DMS79 (cell line): ENCODE measurements at regions not wholly inside any gene's neighbourhood (a gene's known extent, or its start where the extent isn't known, plus 50 kb on each side); places are given as distances from the start of the nearest gene placed in this dataset.
"Not testable (repeated sequence)": the region's sequence is repeated elsewhere in the genome, so short reads cannot be mapped to it uniquely, and the experiment has no call there.

Source experiments
- DNase-seq: peaks from one replicate; lab custom pipeline; 2025; lab: John Stamatoyannopoulos, UW

GRCh38 chr11:101292661-101293240 lies 163.1 kb upstream of the PGR start:
- no peak for DNase-seq

DNA sequence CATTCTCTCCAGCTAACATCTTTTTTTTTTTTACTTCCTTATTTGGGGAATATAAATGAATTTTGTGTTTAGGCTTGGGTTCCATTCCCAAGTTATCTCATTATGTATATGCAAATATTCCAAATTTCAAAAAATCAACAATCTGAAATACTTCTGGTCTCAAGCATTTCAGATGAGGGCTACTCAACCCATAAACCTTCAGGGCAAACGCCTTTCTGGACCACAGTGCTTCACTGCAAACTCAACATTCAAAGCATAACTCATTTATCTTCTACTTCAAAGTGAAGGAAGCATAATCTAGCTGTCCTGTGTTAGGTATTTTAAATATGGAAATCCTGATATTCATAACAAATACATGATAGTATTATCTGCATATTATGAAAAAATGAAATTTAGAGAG lies 161.7 kb upstream of the PGR start:
- no peak for DNase-seq

- DNase-seq = no peak
Observed at GRCh38 chr11:101288392-101288791, 158.8 kb upstream of the PGR start.

DNA sequence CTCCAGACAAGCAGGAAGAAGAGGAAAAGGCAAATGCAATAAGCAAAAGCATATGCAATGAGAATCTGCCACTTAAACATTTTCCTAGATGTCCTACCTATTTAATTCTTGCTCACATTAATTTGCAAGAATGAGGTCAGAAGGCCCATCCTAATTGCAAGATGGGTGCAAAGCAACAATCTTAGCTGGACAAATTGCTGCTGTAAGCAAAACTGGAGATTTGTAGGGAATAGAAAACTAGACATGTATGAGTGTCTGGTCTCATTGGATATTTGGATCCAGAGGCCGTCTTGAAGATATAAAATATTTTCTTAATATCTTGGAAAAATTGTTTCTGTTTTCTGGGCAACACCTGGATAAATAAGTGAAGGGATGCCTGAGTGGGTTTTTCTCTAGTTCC lies 150.1 kb upstream of the PGR start:
- no peak for DNase-seq

DNA sequence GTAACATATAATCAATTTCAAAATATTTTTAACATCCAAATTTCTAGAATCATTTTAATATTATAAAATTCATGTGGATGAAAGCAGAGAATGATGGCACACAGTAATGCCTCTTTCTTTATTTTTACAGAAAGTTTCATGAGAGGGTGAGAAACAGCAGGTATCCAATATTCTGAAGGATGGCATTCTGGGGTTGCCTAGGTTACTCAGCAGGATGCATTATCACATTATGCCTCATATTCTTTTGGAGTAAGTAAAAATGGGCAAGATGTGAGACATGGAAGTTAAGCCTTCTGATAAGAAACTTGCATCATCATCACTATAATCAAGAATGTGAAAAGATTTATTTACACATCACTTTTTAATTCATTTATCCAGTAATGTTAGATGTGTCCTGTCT lies 148.7 kb upstream of the PGR start:
- DNase-seq = no peak

GRCh38 chr11:101277036-101277435 lies 147.4 kb upstream of the PGR start:
- no peak for DNase-seq

DNA sequence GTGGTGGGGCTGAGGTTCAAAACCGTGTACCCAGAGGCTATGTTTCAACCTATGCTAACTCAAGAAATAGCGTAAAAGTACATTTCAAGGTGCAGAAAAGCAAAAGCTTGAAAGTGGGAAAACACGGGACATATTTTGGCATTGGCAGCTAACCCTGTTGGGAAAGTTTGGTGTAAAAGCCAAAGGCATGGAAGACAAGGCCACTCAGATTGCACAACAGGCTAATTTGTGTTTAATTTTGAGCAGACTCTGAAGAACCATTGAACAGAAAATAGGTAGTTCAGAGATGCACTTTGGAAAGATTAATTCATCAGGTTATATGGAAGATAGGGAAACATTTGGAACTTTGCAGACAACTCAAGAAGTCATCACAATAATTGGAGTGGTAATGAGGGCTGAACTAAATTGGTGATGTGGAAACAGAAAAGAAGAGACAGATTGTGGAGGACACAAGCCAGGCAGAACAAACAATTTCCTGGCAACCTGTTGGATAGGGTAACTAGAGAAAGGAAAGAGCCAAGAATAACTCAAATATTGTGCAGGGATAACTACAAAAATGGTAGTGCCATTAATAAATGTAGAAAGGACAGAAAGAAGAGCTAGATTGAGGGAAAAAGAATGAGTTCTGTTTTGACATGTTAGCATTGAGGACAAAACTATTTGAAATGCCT lies 140.5 kb upstream of the PGR start:
- no peak for DNase-seq

DNA sequence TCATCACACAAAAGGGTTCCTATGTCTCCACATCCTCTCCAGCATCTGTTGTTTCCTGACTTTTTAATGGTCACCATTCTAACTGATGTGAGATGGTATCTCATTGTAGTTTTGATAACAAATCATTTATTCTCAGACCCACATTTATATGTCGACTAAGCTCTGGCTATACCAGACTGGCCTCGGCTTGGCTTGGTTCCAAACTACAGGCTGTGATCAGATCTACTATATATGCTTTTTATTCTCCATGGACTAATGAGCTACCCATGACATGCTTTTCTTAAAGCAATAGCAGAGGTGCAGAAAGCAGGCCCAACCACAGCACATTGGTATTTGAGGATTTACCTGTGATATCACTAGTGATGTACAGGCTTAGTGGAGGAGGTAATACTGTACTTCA lies 139.8 kb upstream of the PGR start:
- DNase-seq = no peak

GRCh38 chr11:101267654-101268053 lies 138.0 kb upstream of the PGR start:
- DNase-seq = no peak

DNA sequence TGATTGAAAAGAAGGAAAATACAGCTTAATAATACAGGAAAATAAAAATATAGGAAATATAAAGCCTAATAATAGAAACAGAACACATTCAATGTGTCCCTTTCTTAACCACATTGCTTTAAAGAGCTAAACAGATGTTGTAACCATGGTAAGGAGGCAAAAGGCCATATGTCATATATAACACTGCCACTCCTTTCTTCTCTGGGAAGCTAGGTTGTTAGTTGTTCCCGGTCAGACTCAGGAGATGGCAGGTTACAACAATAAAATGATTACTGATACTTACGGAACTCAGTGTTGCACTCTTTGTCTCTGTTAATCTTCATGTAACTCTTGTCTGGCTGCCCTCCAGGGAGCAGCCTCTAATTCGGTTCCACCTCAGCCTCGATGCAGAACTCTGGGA lies 134.7 kb upstream of the PGR start:
- DNase-seq = no peak

DNA sequence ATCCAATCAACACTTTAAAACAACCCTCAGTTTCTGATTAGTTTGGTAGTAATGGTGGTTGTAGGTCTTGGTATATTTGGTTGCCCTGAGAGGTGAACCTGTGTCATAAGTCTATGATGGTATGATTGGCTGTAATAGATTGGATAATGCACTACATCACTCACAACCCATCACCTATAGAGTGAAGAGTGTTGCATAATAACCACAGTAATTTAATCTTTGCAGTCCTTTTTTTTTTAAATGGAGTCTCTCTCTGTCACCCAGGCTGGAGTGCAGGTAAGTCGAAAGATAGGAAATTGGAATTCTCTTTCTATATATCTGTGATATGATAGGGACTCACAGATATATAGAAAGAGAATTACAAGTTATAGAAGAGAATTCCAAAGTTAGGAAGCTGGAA lies 133.4 kb upstream of the PGR start:
- no peak for DNase-seq

GRCh38 chr11:101262258-101262657 lies 132.6 kb upstream of the PGR start:
- DNase-seq = no peak

DNA sequence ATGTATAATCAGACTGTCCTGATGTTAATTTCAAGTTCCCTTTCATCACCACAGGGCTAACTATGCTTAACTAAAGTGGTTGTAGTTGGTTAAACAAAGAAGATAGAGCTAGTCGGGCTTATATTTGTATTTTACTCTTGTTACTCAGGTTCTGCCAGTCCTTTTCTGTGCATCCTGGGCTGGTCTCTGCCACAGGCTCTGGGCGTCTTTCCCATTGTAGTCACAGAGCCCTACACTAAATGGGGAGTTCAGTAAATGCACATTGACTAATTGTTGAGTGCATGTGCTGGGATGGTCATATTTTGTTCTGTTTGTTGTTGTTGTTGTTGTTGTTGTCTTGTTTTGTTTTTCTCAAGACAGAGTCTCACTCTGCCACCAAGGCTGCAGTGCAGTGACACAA lies 125.4 kb upstream of the PGR start:
- no peak for DNase-seq

- DNase-seq = no peak
Observed at GRCh38 chr11:101254037-101254436, 124.4 kb upstream of the PGR start.

- not testable (repeated sequence) for DNase-seq
Observed at GRCh38 chr11:101245635-101246034, 116.0 kb upstream of the PGR start.

GRCh38 chr11:101245081-101245480 lies 115.5 kb upstream of the PGR start:
- DNase-seq = not testable (repeated sequence)

DNA sequence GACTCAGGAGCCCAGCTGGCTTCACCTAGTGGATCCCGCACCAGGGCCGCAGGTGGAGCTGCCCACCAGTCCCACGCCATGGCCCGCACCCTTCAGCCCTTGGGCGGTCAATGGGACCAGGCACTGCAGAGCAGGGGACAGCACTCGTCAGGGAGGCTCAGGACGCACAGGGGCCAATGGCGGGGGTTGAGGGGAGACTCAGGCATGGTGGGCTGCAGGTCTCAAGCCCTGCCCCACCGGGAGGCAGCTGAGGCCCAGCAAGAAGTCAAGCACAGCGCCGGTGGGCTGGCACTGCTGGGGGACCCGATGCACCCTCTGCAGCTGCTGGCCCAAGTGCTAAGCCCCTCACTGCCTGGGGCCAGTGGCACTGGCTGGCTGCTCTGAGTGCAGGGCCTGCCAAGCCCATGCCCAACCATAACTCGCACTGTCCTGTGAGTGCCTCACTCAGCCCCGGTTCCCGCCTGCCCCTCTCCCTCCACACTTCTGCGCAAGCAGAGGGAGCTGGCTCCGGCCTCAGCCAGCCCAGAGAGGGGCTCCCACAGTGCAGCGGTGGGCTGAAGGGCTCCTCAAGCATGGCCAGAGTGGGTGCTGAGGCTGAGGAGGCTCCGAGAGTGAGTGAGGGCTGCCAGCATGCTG lies 111.7 kb upstream of the PGR start:
- no peak for DNase-seq

GRCh38 chr11:101231207-101231834 lies 101.7 kb upstream of the PGR start:
- not testable (repeated sequence) for DNase-seq

DNA sequence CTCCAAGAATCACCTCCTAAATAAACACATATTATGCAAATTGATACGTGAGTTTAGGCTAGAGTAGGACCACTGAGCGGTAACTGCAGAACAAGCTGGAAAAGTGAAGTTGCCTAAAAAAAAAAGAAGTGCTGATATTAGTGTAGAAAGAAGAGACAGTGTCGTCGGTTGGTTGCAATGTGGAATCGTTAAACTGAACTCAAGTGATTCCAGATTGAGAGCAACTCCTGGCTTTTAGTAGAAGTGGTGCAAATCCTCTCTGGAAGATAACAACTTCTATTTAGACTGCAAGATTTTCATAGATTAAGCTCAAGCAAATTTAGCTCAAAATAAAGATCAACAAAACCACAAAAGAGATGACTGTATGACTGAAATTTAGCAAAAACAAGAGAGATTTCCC lies 97.0 kb upstream of the PGR start:
- no peak for DNase-seq

- DNase-seq = no peak
Observed at GRCh38 chr11:101224221-101224620, 94.6 kb upstream of the PGR start.

DNA sequence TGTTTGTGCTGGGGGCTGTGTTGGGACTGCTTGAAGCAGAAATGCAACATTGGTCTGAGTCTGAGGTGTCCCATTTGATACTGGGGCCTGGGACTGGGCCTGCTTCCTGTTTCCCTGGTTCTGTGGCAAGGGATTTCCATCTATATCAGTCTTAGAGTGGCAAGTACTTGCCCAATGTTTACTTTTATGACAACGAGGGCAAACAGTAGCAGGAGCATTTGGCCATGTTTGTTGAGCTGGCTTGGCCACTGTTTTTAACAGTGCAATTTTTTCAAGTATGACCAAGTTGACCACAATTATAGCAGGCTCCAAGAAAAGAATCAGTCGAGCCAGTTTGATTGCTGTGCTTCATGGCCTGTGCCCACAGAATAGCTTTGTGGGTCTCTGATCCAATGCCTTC lies 88.5 kb upstream of the PGR start:
- DNase-seq = not testable (repeated sequence)

DNA sequence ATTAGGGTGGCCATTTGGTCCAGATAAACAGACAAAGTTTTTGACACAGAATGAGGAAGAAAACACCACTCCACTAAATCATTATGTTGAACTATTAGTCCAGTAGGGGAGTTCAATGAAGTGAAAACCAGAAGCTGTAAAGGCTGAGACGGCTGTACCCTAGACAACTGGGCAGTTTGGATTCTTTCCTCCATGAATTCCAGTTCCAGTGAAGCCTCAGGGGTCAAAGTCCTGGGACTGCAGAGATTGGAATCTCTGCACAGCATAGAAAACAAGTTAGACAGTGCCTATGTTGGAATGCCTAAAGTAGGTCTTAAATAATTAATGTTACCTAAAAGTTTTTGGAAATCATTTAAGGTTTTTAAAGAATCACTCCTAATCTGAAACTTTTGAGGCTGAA lies 86.5 kb upstream of the PGR start:
- not testable (repeated sequence) for DNase-seq

GRCh38 chr11:101215069-101215468 lies 85.5 kb upstream of the PGR start:
- no peak for DNase-seq
